ENCODE measurements at regions not wholly inside any gene's neighbourhood (a gene's known extent, or its start where the extent isn't known, plus 50 kb on each side); places are given as distances from the start of the nearest gene placed in this dataset.

GRCh38 chrX:68942840-68943239, 114.0 kb downstream of the EFNB1 start:
- no peak for DNase-seq

- no peak for DNase-seq
These were observed 113.3 kb downstream of the EFNB1 start for GRCh38 chrX:68942104-68942503.

- DNase-seq, result no peak
These were observed 112.6 kb downstream of the EFNB1 start for GRCh38 chrX:68941385-68941952.

- no peak for DNase-seq
These were observed 111.8 kb downstream of the EFNB1 start for GRCh38 chrX:68940601-68941000.

- no peak for DNase-seq
These were observed 111.0 kb downstream of the EFNB1 start for GRCh38 chrX:68939868-68940267.

- DNase-seq, result no peak
These were observed 109.6 kb downstream of the EFNB1 start for GRCh38 chrX:68938244-68939004.

GRCh38 chrX:68937581-68937980, 108.8 kb downstream of the EFNB1 start:
- DNase-seq, result no peak

- no peak for DNase-seq
These were observed 107.8 kb downstream of the EFNB1 start for GRCh38 chrX:68936608-68937007.

GRCh38 chrX:68936126-68936525, 107.3 kb downstream of the EFNB1 start:
- DNase-seq, result no peak

GRCh38 chrX:68935362-68935761, 106.5 kb downstream of the EFNB1 start:
- no peak for DNase-seq

GRCh38 chrX:68934922-68935321, 106.1 kb downstream of the EFNB1 start:
- no peak for DNase-seq

- DNase-seq, result no peak
These were observed 105.6 kb downstream of the EFNB1 start for GRCh38 chrX:68934421-68934820.

GRCh38 chrX:68932611-68933010, 103.8 kb downstream of the EFNB1 start:
- no peak for DNase-seq

GRCh38 chrX:68931345-68931744, 102.5 kb downstream of the EFNB1 start:
- DNase-seq, result no peak

GRCh38 chrX:68930542-68931317, 101.9 kb downstream of the EFNB1 start:
- DNase-seq, result no peak

GRCh38 chrX:68929332-68930150, 100.7 kb downstream of the EFNB1 start:
- no peak for DNase-seq

GRCh38 chrX:68928401-68928800, 99.6 kb downstream of the EFNB1 start:
- DNase-seq, result no peak

GRCh38 chrX:68927178-68927577, 98.4 kb downstream of the EFNB1 start:
- no peak for DNase-seq

- DNase-seq, result no peak
These were observed 94.3 kb downstream of the EFNB1 start for GRCh38 chrX:68923147-68923546.

- DNase-seq, result no peak
These were observed 93.2 kb downstream of the EFNB1 start for GRCh38 chrX:68922013-68922412.

GRCh38 chrX:68920561-68920960, 91.7 kb downstream of the EFNB1 start:
- DNase-seq, result no peak

- no peak for DNase-seq
These were observed 90.9 kb downstream of the EFNB1 start for GRCh38 chrX:68919707-68920106.

GRCh38 chrX:68918202-68918601, 89.4 kb downstream of the EFNB1 start:
- no peak for DNase-seq
